MM.1S (cell line): ENCODE measurements at regions not wholly inside any gene's neighbourhood (a gene's known extent, or its start where the extent isn't known, plus 50 kb on each side); places are given as distances from the start of the nearest gene placed in this dataset.
"Not testable (repeated sequence)": the region's sequence is repeated elsewhere in the genome, so short reads cannot be mapped to it uniquely, and the experiment has no call there.

Experiments used
- DNase-seq: peaks from one replicate; pipeline ENCODE4 v3.0.0-alpha.2; 2015
- H2AFZ ChIP-seq: fragments of 300-600 bp; sonication (generic); 2 replicates; pipeline ENCODE4 v1.6.0; 2016; ENCODE audit warnings: antibody characterized with exemption, low read length
- H3F3A ChIP-seq: fragments of 300-600 bp; sonication (generic); 2 replicates; pipeline ENCODE4 v1.6.1; 2016; ENCODE audit warnings: mild to moderate bottlenecking, antibody characterized with exemption, low read length, moderate library complexity, mixed read lengths; ENCODE audit not compliant: insufficient read depth
- H3K27ac ChIP-seq: fragments of 300-600 bp; sonication (generic); 2 replicates; pipeline ENCODE4 v1.5.1; 2016; ENCODE audit warnings: mild to moderate bottlenecking, low read length
- H3K27me3 ChIP-seq: fragments of 300-600 bp; sonication (generic); replicated peaks from 2 replicates; pipeline ENCODE4 v1.6.0; 2016; ENCODE audit warnings: low read length; ENCODE audit not compliant: insufficient read depth
- H3K36me3 ChIP-seq: fragments of 300-600 bp; sonication (generic); replicated peaks from 2 replicates; pipeline ENCODE4 v1.6.1; 2016; ENCODE audit warnings: mild to moderate bottlenecking, low read length, mixed read lengths; ENCODE audit not compliant: insufficient read depth
- H3K4me1 ChIP-seq: fragments of 300-600 bp; sonication (generic); 2 replicates; pipeline ENCODE4 v1.6.1; 2016; ENCODE audit warnings: low read length, mixed read lengths
- H3K4me2 ChIP-seq: fragments of 300-600 bp; sonication (generic); 2 replicates; pipeline ENCODE4 v1.6.0; 2016; ENCODE audit warnings: low read depth, low read length
- H3K4me3 ChIP-seq: fragments of 300-600 bp; sonication (generic); 2 replicates; pipeline ENCODE4 v1.5.1; 2016; ENCODE audit warnings: low read length, mixed read lengths
- H3K79me2 ChIP-seq: fragments of 300-600 bp; sonication (generic); 2 replicates; pipeline ENCODE4 v1.6.1; 2016; ENCODE audit warnings: mixed run types, low read length, mixed read lengths
- H3K9ac ChIP-seq: fragments of 300-600 bp; sonication (generic); 2 replicates; pipeline ENCODE4 v1.6.1; 2016; ENCODE audit warnings: low read length, mixed read lengths
- H3K9me2 ChIP-seq: fragments of 300-600 bp; sonication (generic); replicated peaks from 2 replicates; pipeline ENCODE4 v1.6.1; 2016; ENCODE audit warnings: mild to moderate bottlenecking, low read length, mixed read lengths; ENCODE audit not compliant: insufficient read depth
- H3K9me3 ChIP-seq: fragments of 300-600 bp; sonication (generic); replicated peaks from 2 replicates; pipeline ENCODE4 v1.6.1; 2016; ENCODE audit warnings: mild to moderate bottlenecking, low read length, mixed read lengths; ENCODE audit not compliant: insufficient read depth
- H4K20me1 ChIP-seq: fragments of 300-600 bp; sonication (generic); 2 replicates; pipeline ENCODE4 v1.6.1; 2016; ENCODE audit warnings: mild to moderate bottlenecking, low read length, moderate library complexity, mixed read lengths; ENCODE audit not compliant: insufficient read depth
- CTCF ChIP-seq: fragments of 300-600 bp; sonication (generic); IDR thresholded peaks from 2 replicates; pipeline ENCODE4 v1.5.1; 2016; ENCODE audit warnings: antibody characterized with exemption, low read length, mixed read lengths
- EZH2 ChIP-seq: fragments of 300-600 bp; sonication (generic); optimal IDR thresholded peaks from 2 replicates; pipeline ENCODE3; 2017; ENCODE audit warnings: low read depth, mild to moderate bottlenecking, antibody characterized with exemption, low read length, mixed read lengths
- EZH2phosphoT487 ChIP-seq: fragments of 300-600 bp; sonication (generic); IDR thresholded peaks from 2 replicates; pipeline ENCODE4 v1.6.1; 2018; ENCODE audit warnings: antibody characterized with exemption, low read length

- H3K27me3 ChIP-seq, result no peaks in the 10 kb centered on the region
- no peak overlapping the region for H3K4me2 ChIP-seq
- H3F3A ChIP-seq, result no peaks in the 10 kb centered on the region
- no peak for TF ChIP-seq CTCF
- no peak for TF ChIP-seq EZH2phosphoT487
- H2AFZ ChIP-seq, result no peak overlapping the region
- H3K36me3 ChIP-seq, result no peaks in the 10 kb centered on the region
- no peaks in the 10 kb centered on the region for H3K79me2 ChIP-seq
- DNase-seq, result no peak
- no peak overlapping the region for H3K27ac ChIP-seq
- H4K20me1 ChIP-seq, result no peaks in the 10 kb centered on the region
- H3K4me1 ChIP-seq, result no peaks in the 10 kb centered on the region
- no peaks in the 10 kb centered on the region for H3K9me3 ChIP-seq
- H3K4me3 ChIP-seq, result no peak overlapping the region
- H3K9ac ChIP-seq, result no peak overlapping the region
- no peaks in the 10 kb centered on the region for H3K9me2 ChIP-seq
Observed at GRCh38 chr12:125552295-125552694, 487.1 kb downstream of the AACS start.

- not testable (repeated sequence) for H3K79me2 ChIP-seq
Observed at GRCh38 chr12:125561008-125561407, 495.8 kb downstream of the AACS start.

GRCh38 chr12:125564753-125565152, 499.5 kb downstream of the AACS start:
- H3K4me1 ChIP-seq, result no peaks in the 10 kb centered on the region
- DNase-seq, result no peak
- no peaks in the 10 kb centered on the region for H3K36me3 ChIP-seq
- no peaks in the 10 kb centered on the region for H3K27me3 ChIP-seq
- H4K20me1 ChIP-seq, result no peaks in the 10 kb centered on the region
- no peak overlapping the region for H3K4me2 ChIP-seq
- no peak overlapping the region for H3K9ac ChIP-seq
- no peaks in the 10 kb centered on the region for H3K9me3 ChIP-seq
- H2AFZ ChIP-seq, result no peak overlapping the region
- H3K27ac ChIP-seq, result no peak overlapping the region
- no peak overlapping the region for H3K4me3 ChIP-seq
- TF ChIP-seq CTCF, result no peak
- no peak for TF ChIP-seq EZH2
- no peak for TF ChIP-seq EZH2phosphoT487
- no peaks in the 10 kb centered on the region for H3K79me2 ChIP-seq
- no peaks in the 10 kb centered on the region for H3F3A ChIP-seq
- H3K9me2 ChIP-seq, result no peaks in the 10 kb centered on the region

More at GRCh38 chr12:125561008-125561407, 495.8 kb downstream of the AACS start:
- H3K36me3 ChIP-seq, DNase-seq, H3K9ac ChIP-seq, H3K9me3 ChIP-seq, H4K20me1 ChIP-seq, H2AFZ ChIP-seq, H3K27me3 ChIP-seq, H3K27ac ChIP-seq, H3K4me3 ChIP-seq, H3K4me2 ChIP-seq, H3K9me2 ChIP-seq, H3F3A ChIP-seq, H3K4me1 ChIP-seq: not testable (repeated sequence)

GRCh38 chr12:125567581-125567980, 502.3 kb downstream of the AACS start:
- no peaks in the 10 kb centered on the region for H3K4me1 ChIP-seq
- no peaks in the 10 kb centered on the region for H3K9me2 ChIP-seq
- DNase-seq, result no peak
- H3K4me3 ChIP-seq, result no peak overlapping the region
- no peaks in the 10 kb centered on the region for H3K27me3 ChIP-seq
- H3K9ac ChIP-seq, result no peak overlapping the region
- H4K20me1 ChIP-seq, result no peaks in the 10 kb centered on the region
- H3K79me2 ChIP-seq, result no peaks in the 10 kb centered on the region
- H3K9me3 ChIP-seq, result no peaks in the 10 kb centered on the region
- no peak overlapping the region for H3K27ac ChIP-seq
- no peaks in the 10 kb centered on the region for H3F3A ChIP-seq
- H2AFZ ChIP-seq, result no peak overlapping the region
- no peaks in the 10 kb centered on the region for H3K36me3 ChIP-seq
- TF ChIP-seq CTCF (no peak), EZH2 (no peak), EZH2phosphoT487 (no peak)
- no peak overlapping the region for H3K4me2 ChIP-seq
